ENCODE measurements at regions not wholly inside any gene's neighbourhood (a gene's known extent, or its start where the extent isn't known, plus 50 kb on each side); places are given as distances from the start of the nearest gene placed in this dataset.

DNA sequence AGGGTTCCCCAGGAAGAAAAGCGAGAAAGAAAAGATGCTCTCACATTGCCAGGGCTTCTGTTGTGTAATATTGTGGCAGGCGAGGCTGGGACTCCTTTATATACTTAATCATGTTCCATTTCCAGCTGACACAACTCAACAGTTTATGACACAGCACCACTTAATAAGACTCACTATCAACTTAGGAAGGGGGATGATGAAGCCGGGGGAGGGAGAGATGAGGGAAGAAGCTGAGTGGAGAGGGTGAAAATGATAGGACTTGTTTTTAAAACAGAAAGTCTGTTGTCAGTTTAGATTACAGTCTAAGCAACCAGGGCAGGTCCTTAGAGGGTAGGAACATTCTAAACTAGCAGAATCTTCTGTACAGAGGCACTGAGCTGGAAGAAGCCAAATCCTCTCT, 397.0 kb downstream of the NXPE2 start:
- DNase-seq (ENCODE audit: low spot score) (no peak), ATAC-seq (ENCODE audit: low FRiP score) (no peak)
- TF ChIP-seq, protein P1, sequence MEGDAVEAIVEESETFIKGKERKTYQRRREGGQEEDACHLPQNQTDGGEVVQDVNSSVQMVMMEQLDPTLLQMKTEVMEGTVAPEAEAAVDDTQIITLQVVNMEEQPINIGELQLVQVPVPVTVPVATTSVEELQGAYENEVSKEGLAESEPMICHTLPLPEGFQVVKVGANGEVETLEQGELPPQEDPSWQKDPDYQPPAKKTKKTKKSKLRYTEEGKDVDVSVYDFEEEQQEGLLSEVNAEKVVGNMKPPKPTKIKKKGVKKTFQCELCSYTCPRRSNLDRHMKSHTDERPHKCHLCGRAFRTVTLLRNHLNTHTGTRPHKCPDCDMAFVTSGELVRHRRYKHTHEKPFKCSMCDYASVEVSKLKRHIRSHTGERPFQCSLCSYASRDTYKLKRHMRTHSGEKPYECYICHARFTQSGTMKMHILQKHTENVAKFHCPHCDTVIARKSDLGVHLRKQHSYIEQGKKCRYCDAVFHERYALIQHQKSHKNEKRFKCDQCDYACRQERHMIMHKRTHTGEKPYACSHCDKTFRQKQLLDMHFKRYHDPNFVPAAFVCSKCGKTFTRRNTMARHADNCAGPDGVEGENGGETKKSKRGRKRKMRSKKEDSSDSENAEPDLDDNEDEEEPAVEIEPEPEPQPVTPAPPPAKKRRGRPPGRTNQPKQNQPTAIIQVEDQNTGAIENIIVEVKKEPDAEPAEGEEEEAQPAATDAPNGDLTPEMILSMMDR (IDR thresholded peaks at IDR 0.05): no peak

DNA sequence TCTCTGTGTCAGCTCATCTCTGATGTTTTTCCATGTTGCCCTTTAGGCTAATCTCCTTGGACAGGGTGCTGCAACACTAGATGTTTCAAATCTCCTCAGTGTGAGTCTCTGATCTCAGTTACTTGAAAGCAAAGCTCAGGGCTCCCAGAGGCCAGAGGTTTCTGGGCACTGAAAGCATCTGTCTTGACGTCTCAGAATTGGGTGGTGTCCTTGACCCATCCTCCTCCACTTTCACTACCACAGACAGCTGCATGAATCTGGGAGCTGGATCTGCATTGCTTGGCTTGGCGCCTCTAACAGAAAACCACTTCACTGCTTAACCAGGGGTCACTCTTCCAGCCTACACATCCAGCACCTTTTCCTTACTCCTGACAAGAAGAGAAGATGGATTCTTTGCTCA, 399.4 kb downstream of the NXPE2 start:
- no peak for ATAC-seq (ENCODE audit: low FRiP score)
- TF ChIP-seq, protein P1 (IDR thresholded peaks at IDR 0.05): no peak
- DNase-seq (ENCODE audit: low spot score): no peak

DNA sequence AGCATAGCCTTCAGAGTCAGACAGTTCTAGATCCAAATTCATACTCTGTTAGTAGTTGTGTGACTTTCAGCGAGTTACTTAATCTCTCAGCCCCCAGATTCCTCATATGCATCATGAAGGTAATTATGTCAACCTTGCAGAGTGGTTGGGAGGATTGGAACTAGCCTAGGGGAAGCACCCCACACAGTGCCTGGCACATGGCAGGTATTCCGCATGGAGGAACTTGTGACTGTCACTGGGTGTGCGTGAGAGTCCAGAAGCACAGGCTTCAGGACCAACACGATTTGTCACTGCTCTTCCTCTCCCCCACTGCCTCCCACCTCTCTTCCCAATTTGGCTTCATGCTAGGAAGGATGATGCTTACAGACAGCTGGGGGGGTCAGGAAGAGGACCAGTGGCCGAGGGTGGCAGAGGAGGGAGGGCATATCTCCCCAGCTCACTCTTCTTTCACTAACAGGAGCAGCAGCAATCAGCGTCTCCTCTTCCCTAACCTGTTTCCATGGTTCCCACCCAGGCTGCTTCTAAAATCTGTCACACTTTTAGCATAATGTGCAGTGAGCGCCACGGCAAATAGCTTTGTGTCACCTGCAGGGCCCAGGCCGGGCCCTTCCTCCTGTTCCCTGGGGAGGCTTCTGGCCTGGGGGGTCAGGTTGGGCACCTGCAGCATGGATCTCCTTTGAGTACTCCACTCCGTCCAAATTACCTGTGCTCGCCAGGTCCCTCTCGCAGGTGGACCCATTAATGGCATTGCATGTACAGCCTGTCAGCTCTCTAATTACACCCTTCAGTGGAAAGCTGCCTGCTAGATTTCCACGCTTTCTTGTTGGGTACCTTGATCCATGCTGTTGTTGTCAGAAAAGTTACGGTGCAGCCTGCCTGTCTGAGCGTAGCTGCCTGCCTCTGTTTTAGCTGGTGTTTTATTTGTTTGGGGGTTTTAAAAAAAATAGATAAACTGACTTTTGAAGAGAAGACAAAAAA, 400.4 kb downstream of the NXPE2 start:
- ATAC-seq (ENCODE audit: low FRiP score): no peak
- DNase-seq (ENCODE audit: low spot score): no peak
- TF ChIP-seq, protein P1 (IDR thresholded peaks at IDR 0.05): no peak

DNA sequence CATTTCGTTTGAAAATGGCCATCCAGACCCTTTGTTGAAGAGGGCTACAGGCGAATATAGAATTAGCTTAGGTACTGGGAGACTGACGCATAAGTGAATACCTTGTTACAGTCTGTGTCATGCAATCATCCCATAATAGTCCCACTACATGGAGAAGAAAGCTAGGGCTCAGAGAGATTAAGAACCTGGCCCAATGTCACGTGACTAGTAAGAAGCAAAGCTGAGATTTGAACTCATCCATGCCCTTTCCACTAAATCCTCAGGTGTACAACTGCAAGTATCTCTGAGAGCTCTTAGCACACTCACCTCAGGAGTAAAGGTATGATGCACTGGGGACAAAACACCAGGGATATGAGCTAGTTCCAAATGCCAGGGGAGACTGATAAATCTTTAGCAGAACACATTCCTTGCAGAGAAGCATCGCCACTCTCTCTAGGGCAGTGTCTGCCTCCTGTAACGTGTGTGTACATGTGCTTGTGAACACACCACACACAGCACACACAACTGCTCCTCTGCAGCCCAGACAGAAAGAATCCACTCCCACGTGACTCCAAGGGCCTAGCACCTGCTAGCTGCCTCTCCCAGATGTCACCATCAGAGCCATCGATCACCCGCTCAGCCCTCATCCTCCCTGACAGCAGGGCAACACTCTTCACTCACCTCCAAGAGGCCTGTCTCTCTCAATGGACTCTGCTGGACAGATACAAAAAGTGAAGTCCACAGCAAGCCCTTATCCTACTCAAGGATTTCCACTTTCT, 402.8 kb downstream of the NXPE2 start:
- no peak for DNase-seq (ENCODE audit: low spot score)
- TF ChIP-seq, protein P1 (IDR thresholded peaks at IDR 0.05): no peak

DNA sequence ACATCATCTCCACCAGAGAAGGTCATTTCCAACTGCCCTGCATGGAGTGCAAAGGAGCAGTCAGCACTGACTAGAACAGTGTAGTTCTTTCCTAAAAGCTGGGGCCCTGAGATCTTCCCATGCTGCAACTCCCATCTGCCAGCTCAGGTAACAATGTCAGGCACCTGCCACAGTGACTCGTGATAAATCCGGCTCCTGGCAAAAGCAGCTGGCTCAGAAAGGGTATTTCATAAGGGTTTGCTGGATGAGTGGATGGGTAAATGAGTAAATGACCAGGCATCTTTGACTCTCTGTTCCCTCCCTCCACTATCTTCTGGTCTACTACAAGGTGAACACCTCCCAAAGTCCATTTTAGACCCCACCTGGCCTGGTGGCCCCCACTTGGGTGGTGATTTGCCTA, 403.6 kb downstream of the NXPE2 start:
- TF ChIP-seq, protein P1 (IDR thresholded peaks at IDR 0.05): no peak
- ATAC-seq (ENCODE audit: low FRiP score) (no peak), DNase-seq (ENCODE audit: low spot score) (no peak)

More for the DNA sequence above, 402.8 kb downstream of the NXPE2 start:
- ATAC-seq (ENCODE audit: low FRiP score): no peak

DNA sequence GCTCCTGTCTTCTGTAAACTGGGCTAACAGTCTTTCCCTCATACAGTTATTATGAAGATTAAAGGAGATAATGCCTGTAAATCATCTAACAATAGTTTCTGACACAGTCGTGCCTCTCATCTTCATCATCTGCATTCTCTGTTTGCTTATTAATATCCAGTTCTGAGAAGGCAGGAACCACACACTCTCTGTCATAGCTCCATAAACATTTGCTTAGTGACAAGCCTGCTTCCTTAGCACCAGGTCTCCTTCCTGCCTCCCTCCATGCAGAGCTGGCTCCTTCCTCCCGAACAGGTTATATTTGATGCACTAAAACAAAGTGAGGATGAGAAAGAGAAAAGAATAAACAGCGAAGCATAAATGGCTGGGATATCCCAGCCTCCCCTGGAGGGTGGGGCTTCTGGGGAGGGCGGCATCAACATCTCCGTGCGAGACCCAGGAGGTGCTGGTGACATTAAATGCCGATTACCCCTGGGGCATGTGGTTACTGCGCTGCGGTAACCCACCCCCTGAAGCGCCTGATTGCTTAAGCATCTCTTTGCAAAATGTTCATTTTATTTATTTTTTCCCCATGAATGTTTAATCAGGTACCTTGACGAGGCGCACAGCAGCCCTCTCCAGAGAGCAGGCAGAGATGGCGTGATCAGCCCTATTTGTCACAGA, 404.9 kb downstream of the NXPE2 start:
- TF ChIP-seq, protein P1 (IDR thresholded peaks at IDR 0.05): no peak
- no peak for ATAC-seq (ENCODE audit: low FRiP score)
- no peak for DNase-seq (ENCODE audit: low spot score)

All from omental fat pad (tissue), 3 donors.